GM21367 (cell line): ENCODE measurements at regions not wholly inside any gene's neighbourhood (a gene's known extent, or its start where the extent isn't known, plus 50 kb on each side); places are given as distances from the start of the nearest gene placed in this dataset.
"Not testable (repeated sequence)": the region's sequence is repeated elsewhere in the genome, so short reads cannot be mapped to it uniquely, and the experiment has no call there.

Experiments used
- ATAC-seq: cut with Tn5 transposase; IDR thresholded peaks from one replicate; pipeline ENCODE4 v1.9.1; 2021; ENCODE audit not compliant: unreplicated experiment

- ATAC-seq: no peak
These were observed 1869.7 kb downstream of the PCDH7 start for GRCh38 chr4:32589853-32590252.

DNA sequence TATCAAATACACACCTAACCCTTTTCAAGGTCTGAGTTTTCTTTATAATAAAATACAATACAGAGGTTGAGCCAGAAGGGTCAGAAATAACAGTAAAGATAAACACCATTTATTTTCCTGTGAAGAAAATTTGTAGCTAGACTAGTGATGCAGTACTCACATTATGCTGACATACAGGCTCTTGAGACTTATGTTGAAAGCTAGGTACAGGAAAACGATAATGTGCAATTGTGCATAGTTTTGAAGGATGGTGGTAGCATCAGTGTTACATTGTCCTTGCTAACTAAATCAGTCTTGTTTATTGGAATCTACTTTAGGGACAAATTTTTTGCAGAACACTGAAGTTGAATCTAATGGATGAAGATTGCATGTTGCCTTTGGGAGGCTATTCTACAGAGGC is 1877.2 kb downstream of the PCDH7 start:
- ATAC-seq: no peak

DNA sequence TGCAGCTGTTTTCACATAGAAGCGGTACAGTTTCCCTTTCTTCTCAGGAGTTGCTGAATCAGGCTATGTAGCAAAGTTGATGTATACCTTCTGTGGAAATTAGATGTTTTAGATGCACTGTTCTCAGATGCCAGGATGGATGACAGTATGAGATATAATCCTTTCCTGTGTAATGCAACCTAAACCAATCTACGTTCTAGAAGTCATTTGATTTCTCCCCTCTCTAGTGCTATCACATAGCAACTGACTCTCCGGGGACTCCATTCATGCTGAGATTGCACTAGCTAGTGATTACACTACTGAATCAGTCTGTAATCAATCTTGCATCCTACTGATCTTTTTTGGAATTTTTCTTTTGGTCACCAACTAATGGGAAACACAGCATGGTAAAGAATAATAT is 1881.7 kb downstream of the PCDH7 start:
- ATAC-seq: no peak

DNA sequence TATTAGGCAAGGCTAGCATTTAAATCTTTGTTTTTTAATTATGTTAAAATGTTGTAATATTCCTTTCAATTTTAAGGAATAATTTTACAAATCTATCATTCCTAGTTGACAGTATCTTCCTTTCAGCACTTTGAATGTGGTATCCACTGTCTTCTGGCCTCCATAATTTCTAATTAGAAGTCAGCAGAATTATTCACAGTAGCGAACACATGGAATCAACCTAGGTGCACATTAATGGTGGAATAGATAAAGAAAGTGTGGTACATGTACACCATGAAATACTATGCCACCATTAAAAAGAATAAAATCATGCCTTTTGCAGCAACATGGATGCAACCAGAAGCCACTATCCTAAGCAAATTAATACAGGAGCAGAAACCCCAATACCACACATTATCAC is 1887.8 kb downstream of the PCDH7 start:
- ATAC-seq: no peak

GRCh38 chr4:32624943-32625603 is 1904.9 kb downstream of the PCDH7 start:
- no peak for ATAC-seq

- ATAC-seq: no peak
These were observed 1905.6 kb downstream of the PCDH7 start for GRCh38 chr4:32625687-32626337.

DNA sequence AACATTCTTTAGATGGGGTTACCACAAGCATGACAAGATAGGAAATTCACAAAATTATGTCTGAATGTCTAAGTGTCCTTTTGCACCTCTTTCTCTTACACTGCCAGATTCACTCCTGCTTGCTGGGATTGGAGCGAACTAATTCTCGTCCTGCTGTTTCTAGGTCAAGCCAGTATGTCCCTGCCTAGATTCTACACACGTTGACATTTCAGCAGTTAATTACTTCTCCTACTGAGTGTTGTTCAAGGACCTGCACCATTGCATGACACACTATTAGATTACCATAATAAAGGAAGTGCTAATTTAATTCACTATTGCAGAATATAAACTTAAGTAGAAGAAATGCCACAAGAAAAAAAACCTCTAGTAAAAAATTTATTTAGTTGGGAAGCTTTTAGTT is 1911.7 kb downstream of the PCDH7 start:
- no peak for ATAC-seq

DNA sequence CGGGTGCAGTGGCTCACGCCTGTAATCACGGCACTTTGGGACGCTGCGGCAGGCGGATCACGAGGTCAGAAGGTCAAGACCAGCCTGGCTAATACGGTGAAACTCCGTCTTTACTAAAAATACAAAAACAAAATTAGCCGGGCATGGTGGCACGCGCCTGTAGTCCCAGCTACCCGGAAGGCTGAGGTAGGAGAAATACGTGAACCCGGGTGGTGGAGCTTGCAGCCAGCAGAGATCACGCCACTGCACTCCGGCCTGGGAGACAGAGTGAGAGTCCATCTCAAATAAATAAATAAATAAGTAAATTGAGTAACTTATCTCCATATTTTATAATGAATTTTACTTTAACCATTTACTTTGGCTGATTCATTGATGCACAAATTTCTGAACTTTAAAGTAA is 1913.3 kb downstream of the PCDH7 start:
- no peak for ATAC-seq

GRCh38 chr4:32645653-32646052 is 1925.5 kb downstream of the PCDH7 start:
- no peak for ATAC-seq

- no peak for ATAC-seq
These were observed 1937.8 kb downstream of the PCDH7 start for GRCh38 chr4:32658019-32658418.

GRCh38 chr4:32661229-32661628 is 1941.1 kb downstream of the PCDH7 start:
- ATAC-seq: no peak

DNA sequence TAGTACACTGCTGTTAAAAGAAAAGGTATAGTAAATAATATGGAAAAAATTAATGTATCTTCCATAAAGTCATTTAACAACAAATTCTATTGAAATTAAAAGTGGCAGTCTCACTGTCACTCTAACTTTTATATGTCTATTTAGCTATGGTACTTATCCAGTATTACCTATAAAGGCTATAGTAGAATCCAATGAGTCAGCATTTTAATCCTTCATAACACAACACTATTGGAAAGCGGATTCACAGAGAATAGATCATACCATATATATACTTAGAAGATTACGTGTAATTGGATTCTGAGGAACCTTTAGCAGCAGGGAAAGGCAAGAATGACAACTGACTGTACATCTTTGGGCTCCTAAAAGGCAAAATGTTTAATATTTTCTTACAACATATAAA is 1942.6 kb downstream of the PCDH7 start:
- ATAC-seq: no peak

- ATAC-seq: no peak
These were observed 1952.2 kb downstream of the PCDH7 start for GRCh38 chr4:32672359-32672758.

GRCh38 chr4:32680946-32681345 is 1960.8 kb downstream of the PCDH7 start:
- no peak for ATAC-seq

DNA sequence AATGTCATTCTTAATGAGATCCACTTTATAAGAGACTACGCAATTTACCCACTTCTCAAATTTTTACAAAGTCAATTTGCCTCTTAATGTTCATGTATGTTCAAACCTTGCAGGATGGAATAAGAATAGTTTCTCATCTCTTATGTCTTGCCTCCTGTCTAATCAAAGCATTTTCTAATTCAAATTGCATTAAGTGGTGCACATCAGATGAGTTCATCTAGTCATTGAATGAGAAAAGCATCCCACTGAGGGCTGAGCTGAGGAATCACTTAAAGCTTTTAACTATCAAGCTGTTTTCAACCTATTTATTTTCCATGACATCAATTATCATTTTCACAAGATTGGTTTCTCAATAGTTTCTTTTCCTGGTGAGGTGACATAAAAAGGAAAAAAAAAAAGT is 1964.0 kb downstream of the PCDH7 start:
- no peak for ATAC-seq

- no peak for ATAC-seq
These were observed 1966.0 kb downstream of the PCDH7 start for GRCh38 chr4:32686123-32686522.

GRCh38 chr4:32689518-32689917 is 1969.3 kb downstream of the PCDH7 start:
- no peak for ATAC-seq

DNA sequence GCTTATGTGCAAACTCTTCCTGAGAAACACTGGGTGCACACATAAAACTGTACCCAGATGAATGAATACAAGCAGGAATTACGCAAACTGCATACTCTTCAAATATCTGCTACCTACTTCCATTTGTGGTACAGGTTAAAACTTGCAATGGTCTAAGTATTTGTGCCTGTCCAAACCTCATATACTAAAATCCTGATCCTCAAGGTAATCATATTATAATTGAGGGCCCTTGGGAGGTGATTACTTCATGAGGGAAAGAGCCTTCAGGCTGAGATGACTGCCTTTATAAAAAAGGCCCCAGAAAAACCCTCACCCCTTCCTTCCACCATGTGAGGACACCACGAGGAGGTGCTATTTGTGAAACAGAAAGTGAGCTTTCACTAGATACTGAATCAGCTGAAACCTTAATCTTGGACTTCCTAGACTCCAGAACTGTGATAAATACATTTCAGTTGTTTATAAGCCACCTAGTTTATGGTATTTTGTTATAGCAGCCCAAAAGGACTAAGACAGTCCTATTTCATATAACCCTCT is 1977.2 kb downstream of the PCDH7 start:
- ATAC-seq: no peak

DNA sequence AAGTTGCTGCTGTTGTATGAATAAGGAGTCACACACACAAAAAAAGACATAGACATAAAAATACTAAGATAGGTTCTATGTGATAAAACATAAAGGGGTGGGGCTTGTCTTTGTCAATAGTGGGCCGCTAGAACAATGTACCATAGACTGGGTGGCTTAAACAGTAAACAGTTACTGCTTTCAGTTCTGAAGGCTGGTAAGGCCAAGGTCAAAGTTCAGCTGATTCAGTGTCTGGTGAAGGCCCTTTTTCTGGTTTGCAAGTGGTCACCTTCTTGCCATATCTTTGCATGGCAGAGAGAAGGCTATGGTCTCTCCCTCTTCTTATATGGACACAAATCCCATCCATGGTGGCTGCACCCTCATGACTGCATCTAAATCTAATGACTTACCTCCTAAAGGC is 1980.7 kb downstream of the PCDH7 start:
- ATAC-seq: no peak

DNA sequence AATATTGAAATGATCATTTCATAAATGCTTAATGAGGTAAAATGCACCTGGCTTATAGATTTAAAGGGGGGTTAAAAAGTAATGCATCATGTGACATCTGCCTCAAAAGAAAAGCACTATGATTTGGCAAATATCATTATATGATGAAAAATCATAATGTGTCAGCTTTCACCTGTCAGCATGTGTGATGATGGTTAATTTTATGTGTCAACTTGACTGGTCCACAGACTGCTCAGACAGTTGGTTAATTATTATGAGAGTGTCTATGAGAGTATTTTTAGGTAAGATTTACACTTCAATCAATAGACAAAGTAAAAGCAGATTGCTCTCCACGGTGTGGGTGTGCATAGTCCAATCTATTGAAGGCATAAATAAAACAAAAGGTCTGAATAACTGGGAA is 1986.7 kb downstream of the PCDH7 start:
- ATAC-seq: no peak

DNA sequence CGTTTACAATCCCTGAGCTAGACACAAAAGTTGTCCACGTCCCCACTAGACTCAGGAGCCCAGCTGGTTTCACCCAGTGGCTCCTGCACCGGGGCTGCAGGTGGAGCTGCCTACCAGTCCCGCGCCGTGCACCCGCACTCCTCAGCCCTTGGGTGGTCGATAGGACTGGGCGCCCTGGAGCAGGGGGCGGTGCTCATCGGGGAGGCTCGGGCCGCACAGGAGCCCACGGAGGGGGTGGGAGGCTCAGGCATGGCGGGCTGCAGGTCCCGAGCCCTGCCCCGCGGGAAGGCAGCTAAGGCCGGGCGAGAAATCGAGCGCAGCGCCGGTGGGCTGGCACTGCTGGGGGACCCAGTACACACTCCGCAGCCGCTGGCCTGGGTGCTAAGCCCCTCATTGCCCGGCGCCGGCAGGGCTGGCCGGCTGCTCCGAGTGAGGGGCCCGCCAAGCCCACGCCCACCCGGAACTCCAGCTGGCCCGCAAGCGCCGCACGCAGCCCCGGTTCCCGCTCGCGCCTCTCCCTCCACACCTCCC is 1996.0 kb downstream of the PCDH7 start:
- ATAC-seq: not testable (repeated sequence)

GRCh38 chr4:32735856-32736590 is 2015.9 kb downstream of the PCDH7 start:
- ATAC-seq: no peak
